Stimulated activated CD8-positive, alpha-beta memory T cell treated with anti-CD3 and anti-CD28 coated beads, Interleukin-4, amount 100 ng/mL, for 4 hours (primary cell): ENCODE measurements at regions not wholly inside any gene's neighbourhood (a gene's known extent, or its start where the extent isn't known, plus 50 kb on each side); places are given as distances from the start of the nearest gene placed in this dataset.
"Not testable (repeated sequence)": the region's sequence is repeated elsewhere in the genome, so short reads cannot be mapped to it uniquely, and the experiment has no call there.

Source experiments
- DNase-seq, 2 donors: peaks; one replicate each; pipeline ENCODE4 v3.0.0-alpha.2; 2020; ENCODE audit warnings: low read depth in 2 of 2, low spot score in 1 of 2

- DNase-seq: not testable (repeated sequence)
Observed at GRCh38 chr10:60523371-60523770, 133.7 kb upstream of the ANK3 start.

DNA sequence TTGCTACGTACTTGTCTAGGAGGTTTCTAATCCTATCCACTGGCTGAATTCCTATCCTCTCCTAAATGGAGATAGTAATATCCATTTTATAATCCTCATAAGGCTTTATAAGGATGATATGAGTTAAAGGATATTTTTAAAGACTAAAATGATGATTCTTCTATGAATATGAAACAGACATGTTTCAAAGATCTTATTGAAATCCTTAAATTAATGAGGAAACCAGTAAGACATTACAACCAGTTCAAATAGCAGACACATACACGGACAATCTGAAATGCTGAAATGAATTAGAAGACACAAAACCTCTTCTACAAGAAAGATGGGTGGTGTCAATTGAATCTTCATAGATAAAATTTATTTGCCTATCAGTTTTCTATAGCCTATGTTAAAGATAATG lies 132.9 kb upstream of the ANK3 start:
- no peak for DNase-seq

GRCh38 chr10:60521974-60522405 lies 132.3 kb upstream of the ANK3 start:
- DNase-seq: no peak

DNA sequence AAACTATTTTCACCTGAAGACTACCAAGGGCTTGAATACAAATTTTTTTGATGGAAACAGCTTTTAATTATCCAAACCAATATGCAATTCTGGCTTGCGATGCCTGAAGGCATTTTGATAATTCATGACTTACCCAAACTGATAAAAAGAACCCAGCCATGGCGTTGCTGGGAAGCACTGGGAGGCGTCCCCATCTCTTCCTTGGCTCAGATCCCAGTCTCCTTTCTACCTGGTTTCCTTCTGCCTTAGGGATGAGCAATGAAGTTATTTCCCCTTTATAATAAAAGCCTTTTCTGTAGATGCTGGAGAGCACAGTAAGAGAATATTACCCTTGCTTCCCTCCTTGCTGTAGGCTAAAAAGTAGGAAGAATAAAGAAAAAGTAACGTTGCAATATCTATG lies 129.1 kb upstream of the ANK3 start:
- DNase-seq: no peak

GRCh38 chr10:60517805-60518204 lies 128.1 kb upstream of the ANK3 start:
- DNase-seq: no peak

DNA sequence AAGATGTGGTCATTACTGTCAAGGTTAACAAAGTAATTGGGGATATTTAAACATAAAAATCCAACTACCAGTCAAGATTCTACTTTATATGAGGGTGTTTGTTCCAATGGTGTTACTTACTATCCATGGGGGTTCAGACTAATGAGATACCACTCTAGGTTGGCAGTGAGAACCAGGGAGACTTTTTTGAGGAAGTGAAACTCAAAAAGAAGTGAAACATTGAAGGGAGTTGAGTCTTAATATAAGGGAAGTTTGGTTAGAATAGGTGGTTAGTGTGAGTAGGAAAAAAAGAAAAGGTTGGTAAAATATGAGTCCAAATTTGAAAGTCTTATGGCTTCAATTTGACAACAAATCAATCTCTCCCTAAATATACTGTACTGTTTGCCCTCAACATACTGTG lies 123.6 kb upstream of the ANK3 start:
- no peak for DNase-seq

DNA sequence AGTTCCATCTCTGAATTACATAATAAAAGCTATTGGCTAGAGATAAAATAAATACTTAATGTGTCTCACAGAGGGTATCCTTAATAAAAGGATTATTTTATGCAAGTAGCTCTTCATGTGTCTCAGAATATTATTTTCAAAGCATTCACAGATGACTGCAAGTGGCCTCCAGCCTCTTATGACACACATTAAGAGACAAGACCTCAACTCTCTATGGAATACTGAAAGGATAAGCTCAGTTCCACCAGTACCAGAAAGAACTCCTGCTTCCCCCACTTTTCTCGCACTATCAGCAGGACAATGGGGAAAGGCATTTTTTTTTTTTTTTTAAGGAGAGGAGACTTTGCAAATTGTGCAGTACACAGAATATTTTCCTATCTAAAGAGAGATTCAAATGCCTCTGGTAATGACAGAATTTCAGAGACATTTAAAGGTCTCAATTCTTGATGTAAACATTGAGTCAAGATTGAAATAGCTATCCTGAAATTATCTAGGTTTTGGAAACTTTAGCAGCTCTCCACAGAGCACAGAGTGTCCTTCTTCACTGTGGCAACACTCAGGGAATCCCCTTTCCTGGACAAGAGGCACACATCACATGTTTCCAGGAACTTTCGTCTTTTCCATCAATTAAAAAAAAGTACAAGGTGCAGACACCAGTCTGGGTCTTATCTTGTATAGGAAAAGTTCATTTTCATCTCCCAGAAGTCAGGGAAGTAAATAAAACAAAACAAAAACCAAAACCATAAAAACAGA lies 122.0 kb upstream of the ANK3 start:
- DNase-seq: no peak

- no peak for DNase-seq
Observed at GRCh38 chr10:60508831-60509230, 119.2 kb upstream of the ANK3 start.

DNA sequence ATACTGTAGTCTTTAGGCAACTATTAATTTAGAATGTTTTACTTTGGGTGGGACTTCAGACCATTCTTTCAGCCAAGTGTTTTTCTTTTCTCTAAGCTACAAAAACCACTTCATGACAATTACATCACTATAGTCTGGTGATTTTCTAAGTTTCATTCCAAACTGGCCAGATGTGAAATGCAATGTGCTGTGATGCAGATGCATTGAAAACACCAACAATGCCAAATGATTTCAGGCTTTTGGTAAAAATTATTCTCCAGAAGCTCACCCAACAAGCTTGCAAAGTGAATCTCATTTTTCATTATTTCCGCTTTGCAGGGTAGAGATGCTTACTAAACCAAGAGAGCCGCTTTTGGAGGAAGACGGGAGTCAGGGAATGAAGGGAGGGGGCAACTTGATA lies 118.4 kb upstream of the ANK3 start:
- no peak for DNase-seq

DNA sequence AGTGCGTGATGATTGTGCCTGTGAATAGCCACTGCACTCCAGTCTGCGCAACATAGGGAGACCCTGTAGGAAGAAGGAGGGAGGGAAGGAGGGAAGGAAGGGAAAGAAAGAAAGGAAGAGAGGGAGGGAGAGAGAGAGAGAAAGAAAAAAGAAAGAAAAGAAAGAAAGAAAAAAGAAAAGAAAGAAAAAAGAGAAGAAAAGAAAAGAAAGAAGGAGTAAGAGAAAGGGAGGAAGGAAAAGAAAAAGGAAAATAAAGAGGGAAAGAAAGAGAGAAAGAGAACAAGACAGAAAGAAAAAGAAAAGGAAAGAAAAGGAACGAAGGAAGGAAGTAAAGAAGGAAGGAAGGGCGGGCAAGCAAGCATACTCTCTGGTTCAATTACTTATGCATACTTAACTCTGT lies 112.9 kb upstream of the ANK3 start:
- no peak for DNase-seq

GRCh38 chr10:60498985-60499384 lies 109.3 kb upstream of the ANK3 start:
- DNase-seq: no peak

- DNase-seq: no peak
Observed at GRCh38 chr10:60497364-60497763, 107.7 kb upstream of the ANK3 start.

DNA sequence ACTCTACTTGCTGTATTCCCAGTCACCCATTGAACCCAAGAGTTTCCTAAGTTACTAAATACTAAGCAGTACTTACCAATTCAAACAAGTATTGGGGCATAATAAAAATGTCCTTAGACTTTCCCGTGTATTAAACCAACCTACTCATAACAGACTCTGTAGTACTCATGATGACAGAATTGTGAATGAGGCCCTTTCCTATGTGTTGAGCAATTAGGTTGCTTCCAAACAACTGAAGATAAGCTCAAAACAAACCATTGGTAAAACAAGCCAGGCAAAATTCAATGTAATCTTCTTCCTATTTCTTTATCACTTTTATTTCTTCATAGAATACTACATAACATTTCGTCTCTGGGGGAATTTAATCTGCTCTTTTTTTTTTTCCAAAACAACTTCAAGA lies 106.5 kb upstream of the ANK3 start:
- DNase-seq: no peak

DNA sequence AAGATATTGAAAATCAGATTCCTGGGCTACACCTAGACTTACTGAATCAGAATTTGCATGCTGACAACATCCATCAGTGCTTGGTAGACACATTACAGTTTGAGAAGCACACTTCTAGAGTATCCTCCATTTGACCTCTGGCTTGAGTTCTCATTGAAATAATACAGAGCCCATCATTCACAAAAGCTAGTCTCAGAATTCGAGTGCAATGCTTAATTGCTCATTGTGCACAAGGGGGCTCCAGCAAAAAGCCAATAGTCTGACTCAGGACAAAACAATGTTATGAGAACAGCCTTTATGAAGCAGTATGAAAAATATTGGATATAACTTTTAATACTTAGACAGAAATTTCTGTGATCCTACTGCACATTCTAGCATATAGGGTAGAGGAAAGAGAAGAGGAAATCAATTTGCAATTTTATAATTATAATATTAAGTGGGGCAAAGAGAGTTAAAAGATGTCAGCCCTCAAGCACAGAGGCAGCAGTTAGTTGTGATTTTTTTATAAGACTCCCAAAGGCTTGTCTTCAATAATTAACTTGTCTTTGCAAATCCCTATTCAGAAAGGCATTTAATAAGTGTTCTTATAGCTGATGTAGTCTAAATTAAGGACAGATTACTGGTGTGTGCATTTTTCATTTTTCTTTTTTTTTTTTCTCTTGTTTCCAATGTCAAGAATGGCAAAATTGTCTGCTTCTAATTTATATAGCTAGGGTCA lies 105.8 kb upstream of the ANK3 start:
- no peak for DNase-seq

DNA sequence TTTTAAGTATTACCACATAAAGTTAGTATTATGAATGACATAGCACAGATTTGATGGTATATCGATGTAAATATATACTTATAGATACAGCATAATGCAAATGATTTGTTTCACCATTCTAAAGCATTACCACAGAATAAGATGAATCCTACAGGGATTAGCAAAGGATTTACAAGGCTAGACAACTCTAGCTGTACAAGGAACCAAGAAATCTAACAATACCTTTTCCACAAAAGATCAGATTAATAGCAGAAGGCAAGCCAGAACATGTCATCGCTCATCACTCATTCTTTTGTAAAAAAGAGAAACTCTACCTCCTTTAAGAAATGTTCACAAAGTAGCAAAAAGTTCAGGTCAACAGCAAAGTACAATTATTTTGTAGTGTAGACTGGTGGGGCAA lies 105.1 kb upstream of the ANK3 start:
- DNase-seq: no peak

DNA sequence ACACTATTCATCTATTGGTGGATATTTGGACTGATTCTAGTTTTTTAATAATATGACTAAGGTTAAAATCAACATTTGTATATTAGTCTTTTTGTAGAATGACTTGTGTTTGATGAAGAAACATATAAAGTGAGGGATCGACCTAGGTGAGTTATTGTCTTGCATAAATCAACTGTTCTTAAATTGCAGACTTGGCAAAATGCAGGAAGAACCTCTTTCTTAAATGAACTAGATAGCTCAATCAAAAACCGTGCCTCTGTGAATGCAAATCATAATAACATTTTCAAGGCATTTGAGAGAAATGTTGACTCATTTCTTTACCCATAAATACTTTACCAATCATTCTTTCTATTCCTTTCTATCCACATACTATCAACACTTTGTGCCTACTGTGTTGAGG lies 101.5 kb upstream of the ANK3 start:
- no peak for DNase-seq

DNA sequence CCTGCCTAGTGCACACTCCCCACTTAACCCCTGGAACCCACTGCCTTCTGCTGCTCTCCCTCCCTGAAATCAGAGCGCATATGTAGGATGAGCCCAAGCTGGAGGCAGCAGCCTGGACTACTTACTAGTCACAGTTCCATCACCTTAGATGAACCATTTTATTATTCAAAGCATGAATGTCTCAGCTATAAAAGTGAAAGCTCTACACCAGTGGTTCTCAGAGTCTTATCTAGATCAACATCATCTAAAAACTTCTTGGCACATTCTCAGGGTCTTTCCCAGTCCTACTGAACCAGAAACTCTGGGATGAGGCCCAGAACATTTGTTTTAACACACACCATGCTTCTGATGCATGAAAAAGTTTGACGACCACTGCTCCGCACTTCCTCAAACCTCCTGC lies 100.3 kb upstream of the ANK3 start:
- no peak for DNase-seq

GRCh38 chr10:60488111-60488669 lies 98.5 kb upstream of the ANK3 start:
- no peak for DNase-seq

DNA sequence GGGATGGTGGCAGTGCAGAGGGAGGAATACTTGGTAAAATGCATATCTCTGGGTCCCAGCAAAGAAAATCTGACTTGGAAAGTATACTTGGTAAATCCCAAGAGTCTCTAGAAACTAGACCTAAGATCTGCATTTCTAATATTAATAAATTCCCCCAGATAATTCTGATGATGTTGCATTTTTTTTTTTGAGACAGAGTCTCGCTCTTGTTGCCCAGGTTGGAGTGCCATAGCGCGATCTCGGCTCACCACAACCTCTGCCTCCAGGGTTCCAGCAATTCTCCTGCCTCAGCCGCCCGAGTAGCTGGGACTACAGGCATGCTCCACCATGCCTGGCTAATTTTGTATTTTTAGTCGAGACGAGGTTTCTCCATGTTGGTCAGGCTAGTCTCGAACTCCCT lies 97.9 kb upstream of the ANK3 start:
- DNase-seq: no peak

DNA sequence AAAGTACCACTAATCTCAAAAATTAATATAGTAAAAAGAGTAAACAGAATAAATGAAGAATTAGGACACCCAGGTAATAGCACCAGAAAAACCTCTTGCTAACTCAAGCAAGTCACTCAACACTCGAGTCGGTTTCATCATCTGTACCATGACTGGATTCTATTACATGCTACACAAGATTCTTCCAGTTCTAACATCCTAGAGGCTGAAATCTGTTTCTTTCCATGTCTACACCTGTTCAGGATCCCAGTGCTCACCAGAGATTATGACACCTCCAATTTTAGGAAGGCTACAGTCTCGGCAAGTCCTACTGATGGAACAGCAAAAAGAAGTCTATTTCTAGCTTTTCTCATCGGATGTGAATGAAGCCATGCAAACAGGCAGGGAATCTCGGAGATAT lies 95.3 kb upstream of the ANK3 start:
- DNase-seq: no peak

DNA sequence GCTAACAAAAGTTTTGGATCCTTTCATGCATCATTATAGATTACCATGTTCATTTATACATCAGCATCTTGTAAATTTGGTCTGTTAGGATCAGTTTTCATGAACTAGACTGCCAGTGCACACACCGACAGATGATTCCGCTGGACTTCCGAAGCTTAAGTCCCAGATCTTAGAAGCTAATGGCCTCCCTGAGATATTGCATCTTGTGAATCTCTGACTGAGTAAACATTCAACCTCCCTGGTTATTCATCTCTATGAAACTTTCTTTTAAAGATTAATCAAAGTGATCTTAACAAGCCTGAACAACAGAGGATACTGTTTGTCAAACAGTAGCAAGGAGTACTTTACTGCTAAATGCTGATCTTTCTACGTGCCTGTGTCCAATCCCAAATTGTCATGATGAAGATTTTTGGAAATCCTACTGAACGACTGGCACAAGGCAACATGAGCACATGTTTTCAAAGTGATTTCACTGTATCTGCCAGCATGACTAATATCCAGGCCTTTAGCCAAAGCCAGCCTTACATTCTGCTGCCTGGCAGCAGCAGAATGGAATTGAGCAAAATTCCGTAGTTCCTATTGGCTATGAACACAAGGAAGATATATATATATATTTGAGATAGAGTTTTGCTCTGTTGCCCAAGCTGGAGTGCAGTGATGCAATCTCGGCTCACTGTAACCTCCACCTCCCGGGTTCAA lies 91.3 kb upstream of the ANK3 start:
- no peak for DNase-seq
